AG04450 (cell line): ENCODE measurements at regions not wholly inside any gene's neighbourhood (a gene's known extent, or its start where the extent isn't known, plus 50 kb on each side); places are given as distances from the start of the nearest gene placed in this dataset.
"Not testable (repeated sequence)": the region's sequence is repeated elsewhere in the genome, so short reads cannot be mapped to it uniquely, and the experiment has no call there.

Source experiments
- CTCF ChIA-PET: fragments of 300-600, 350-600 bp; formaldehyde crosslinking; extraction: SDS; loops from one replicate; lab custom pipeline; 2022; ENCODE audit warnings: antibody characterized with exemption, inconsistent platforms; lab: Charles Lee
- POLR2A ChIA-PET: fragments of 350-600 bp; formaldehyde crosslinking; extraction: SDS; loops from one replicate; lab custom pipeline; 2021; ENCODE audit warnings: antibody characterized with exemption, inconsistent platforms; lab: Yijun Ruan, JAX
- DNase-seq: peaks from one replicate; pipeline ENCODE4 v3.0.0-alpha.2; 2011; ENCODE audit warnings: low read depth, low spot score
- H3K27ac ChIP-seq: one replicate; pipeline ENCODE4 v1.5.1; 2012; ENCODE audit warnings: low read depth, low read length, control low read depth
- H3K27me3 ChIP-seq: one replicate; pipeline ENCODE4 v1.6.0; 2012; ENCODE audit warnings: low read length; ENCODE audit not compliant: control insufficient read depth, insufficient read depth
- H3K4me3 ChIP-seq: 2 replicates; pipeline ENCODE4 v1.5.1; 2011; ENCODE audit warnings: mild to moderate bottlenecking, low read depth, low read length, control low read depth
- H3K9me3 ChIP-seq: 2 replicates; pipeline ENCODE4 v1.5.1; 2012; ENCODE audit warnings: low read length; ENCODE audit not compliant: control insufficient read depth, insufficient read depth
- TF ChIP-seq, protein P1 (sequence below): IDR thresholded peaks from 2 replicates; pipeline ENCODE4 v1.5.1; 2011; ENCODE audit warnings: low read depth, low read length, control low read depth, inconsistent platforms

DNA sequence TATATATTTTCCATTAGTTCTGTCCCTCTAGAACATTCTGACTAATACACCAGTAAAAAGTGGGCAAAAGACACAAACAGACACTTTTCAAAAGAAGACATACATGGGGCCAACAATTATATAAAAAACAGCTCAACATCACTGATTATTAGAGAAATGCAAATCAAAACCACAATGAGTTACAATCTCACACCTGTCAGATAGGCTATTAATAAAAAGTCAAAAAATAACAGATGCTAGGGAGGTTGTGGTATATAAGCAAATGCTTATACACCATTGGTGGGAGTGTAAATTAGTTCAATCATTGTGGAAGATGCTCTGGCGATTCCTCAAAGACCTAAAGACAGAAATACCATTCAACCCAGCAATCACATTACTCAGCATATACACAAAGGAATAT is 1707.8 kb downstream of the GRIK2 start:
- no peaks in the 10 kb centered on the region for H3K27me3 ChIP-seq
- ChIA-PET POLR2A (no interaction called here), CTCF (no interaction called here)
- H3K9me3 ChIP-seq, result no peaks in the 10 kb centered on the region; the same call in 1 of the 2 replicates
- no peak for DNase-seq
- no peak overlapping the region for H3K27ac ChIP-seq
- TF ChIP-seq, protein P1, sequence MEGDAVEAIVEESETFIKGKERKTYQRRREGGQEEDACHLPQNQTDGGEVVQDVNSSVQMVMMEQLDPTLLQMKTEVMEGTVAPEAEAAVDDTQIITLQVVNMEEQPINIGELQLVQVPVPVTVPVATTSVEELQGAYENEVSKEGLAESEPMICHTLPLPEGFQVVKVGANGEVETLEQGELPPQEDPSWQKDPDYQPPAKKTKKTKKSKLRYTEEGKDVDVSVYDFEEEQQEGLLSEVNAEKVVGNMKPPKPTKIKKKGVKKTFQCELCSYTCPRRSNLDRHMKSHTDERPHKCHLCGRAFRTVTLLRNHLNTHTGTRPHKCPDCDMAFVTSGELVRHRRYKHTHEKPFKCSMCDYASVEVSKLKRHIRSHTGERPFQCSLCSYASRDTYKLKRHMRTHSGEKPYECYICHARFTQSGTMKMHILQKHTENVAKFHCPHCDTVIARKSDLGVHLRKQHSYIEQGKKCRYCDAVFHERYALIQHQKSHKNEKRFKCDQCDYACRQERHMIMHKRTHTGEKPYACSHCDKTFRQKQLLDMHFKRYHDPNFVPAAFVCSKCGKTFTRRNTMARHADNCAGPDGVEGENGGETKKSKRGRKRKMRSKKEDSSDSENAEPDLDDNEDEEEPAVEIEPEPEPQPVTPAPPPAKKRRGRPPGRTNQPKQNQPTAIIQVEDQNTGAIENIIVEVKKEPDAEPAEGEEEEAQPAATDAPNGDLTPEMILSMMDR, result no peak
- no peak overlapping the region for H3K4me3 ChIP-seq

DNA sequence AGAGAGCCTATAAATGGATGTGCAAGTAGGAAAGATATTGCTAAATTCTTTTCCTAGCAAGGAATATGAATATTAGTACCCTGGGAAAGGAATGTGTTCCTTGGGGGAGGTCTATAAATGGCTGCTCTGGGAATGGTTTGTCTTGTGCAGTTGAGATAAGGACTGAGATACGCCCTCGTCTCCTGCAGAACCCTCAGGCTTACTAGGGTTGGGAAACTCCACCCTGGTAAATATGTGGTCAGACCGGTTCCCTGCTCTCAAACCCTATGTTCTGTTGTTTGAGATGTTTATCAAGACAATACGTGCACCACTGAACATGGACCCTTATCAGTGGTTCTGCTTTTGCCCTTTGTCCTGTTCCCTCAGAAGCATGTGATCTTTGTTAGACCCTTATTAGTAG is 1698.9 kb downstream of the GRIK2 start:
- H3K27ac ChIP-seq, POLR2A ChIA-PET, H3K9me3 ChIP-seq, CTCF ChIA-PET, H3K4me3 ChIP-seq, DNase-seq, H3K27me3 ChIP-seq: not testable (repeated sequence)

DNA sequence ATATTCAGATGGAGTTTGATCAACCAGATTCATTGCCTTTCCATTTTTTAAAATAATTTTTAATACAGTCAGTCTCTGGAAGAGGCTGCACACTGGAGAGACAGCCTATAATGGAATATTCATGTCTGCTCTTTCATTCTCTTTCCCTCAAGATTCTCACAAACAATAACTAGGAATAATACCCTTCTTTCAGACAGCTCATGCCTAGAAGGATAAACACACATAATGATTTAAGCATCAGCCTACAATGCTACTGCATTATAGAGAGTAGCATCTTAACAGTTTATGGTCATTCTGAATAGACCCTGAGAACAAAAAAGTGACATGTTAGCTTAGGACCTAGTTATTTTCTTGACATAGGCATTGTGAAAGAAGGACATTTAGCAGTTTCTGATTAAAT is 1692.3 kb downstream of the GRIK2 start:
- H3K9me3 ChIP-seq, result no peaks in the 10 kb centered on the region; the same call in 1 of the 2 replicates
- ChIA-PET CTCF (no interaction called here), POLR2A (no interaction called here)
- TF ChIP-seq, protein P1, result no peak
- no peaks in the 10 kb centered on the region for H3K27me3 ChIP-seq
- H3K4me3 ChIP-seq, result no peak overlapping the region
- DNase-seq, result no peak
- H3K27ac ChIP-seq, result no peak overlapping the region

DNA sequence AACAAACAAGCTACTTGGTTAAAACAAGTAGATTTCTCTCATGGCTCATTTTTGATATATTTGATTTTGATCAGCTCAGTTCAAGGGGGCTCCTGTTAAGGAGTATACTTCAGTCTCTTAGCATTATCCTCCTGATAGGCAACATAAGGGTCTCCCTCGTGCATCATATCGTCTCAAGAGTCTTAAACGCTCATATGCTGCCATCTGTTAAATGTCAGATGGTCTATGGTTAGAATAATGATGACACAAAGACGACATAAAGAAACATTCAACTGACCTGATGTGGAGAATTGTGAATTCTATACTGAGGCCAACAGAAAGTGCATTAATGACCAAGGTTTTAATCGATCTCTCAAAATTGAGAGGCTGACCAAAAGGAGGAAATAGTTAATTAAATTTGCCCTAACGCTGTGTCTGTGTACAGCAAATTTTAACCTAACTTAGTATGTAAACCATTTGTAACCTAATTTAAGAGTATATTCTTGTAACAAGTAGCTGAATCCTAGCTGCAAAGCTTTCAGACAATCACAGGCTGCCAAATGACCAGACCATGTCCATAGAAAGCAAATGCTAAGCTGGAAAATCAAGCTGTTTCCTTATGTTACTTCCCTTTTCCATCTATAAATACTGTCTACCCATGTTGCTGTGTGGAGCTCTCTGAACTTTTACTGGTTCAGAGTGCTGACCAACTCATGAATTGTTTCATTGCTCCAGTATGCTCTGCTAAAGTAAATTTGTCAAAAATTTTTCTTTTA is 1688.5 kb downstream of the GRIK2 start:
- ChIA-PET POLR2A (no interaction called here), CTCF (no interaction called here)
- no peak overlapping the region for H3K27ac ChIP-seq

DNA sequence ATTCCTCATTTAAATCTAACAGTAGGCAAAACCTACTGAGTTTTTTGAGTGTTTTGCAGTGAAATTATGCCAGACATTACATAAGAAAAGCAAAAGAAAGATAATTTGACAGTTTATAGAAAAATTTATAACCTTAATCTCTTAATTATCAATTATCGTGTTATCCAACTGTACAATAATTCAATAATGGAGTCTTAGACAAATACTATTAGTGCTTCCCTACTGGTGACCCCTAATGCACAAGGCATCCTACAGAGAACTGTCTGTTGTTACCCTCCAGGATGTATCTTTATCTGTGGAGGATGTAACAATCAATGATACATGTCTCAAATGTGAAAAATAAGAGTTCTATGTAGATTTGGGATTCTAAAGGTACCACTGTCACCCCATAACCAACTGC is 1687.6 kb downstream of the GRIK2 start:
- DNase-seq, result no peak
- Histone ChIP-seq H3K27me3 (no peaks in the 10 kb centered on the region), H3K9me3 (peaks cover 8% of the 10 kb centered on the region; the same call in 1 of the 2 replicates), H3K4me3 (no peak overlapping the region), H3K27ac (no peak overlapping the region)
- ChIA-PET CTCF (no interaction called here), POLR2A (no interaction called here)
- TF ChIP-seq, protein P1, result no peak

More for the DNA sequence above, 1688.5 kb downstream of the GRIK2 start:
- no peaks in the 10 kb centered on the region for H3K27me3 ChIP-seq
- TF ChIP-seq, protein P1, result no peak
- H3K9me3 ChIP-seq, result peaks cover 4% of the 10 kb centered on the region; the same call in 1 of the 2 replicates
- H3K4me3 ChIP-seq, result no peak overlapping the region
- DNase-seq, result no peak
